ENCODE measurements at regions not wholly inside any gene's neighbourhood (a gene's known extent, or its start where the extent isn't known, plus 50 kb on each side); places are given as distances from the start of the nearest gene placed in this dataset.

- H3K9me3 Mint-ChIP-seq (ENCODE audit: unreplicated experiment) = peaks cover 7% of the 10 kb centered on the region
- no peaks in the 10 kb centered on the region for H3K4me1 ChIP-seq (ENCODE audit: insufficient read depth, low read length)
- H3K79me2 ChIP-seq (ENCODE audit: insufficient read depth, low read length) = no peaks in the 10 kb centered on the region
- no peak overlapping the region for H3K4me2 ChIP-seq (ENCODE audit: low read length)
- H3K27me3 Mint-ChIP-seq (ENCODE audit: low read depth, unreplicated experiment) = peaks cover 7% of the 10 kb centered on the region
- H4K20me1 ChIP-seq (ENCODE audit: insufficient read depth, low read length) = no peaks in the 10 kb centered on the region
- no peak overlapping the region for H2AFZ ChIP-seq (ENCODE audit: low read depth, low read length)
- TF ChIP-seq CTCF (IDR thresholded peaks at IDR 0.05; ENCODE audit: insufficient read depth, low read depth, low read length) (no peak), EZH2 (IDR thresholded peaks at IDR 0.05; ENCODE audit: insufficient read depth, low read length) (no peak)
- H3K27me3 ChIP-seq (ENCODE audit: insufficient read depth, low read length) = no peaks in the 10 kb centered on the region
- H3K4me3 Mint-ChIP-seq (ENCODE audit: unreplicated experiment) = no peak overlapping the region
- no peak overlapping the region for H3K4me3 ChIP-seq (ENCODE audit: insufficient read depth, low read depth, low read length)
- H3K27ac Mint-ChIP-seq (ENCODE audit: unreplicated experiment) = no peak overlapping the region
- FAIRE-seq (no peak), DNase-seq (ENCODE audit: low read depth) (no peak)
- no peak overlapping the region for H3K9ac ChIP-seq (ENCODE audit: low read length)
- no peaks in the 10 kb centered on the region for H3K36me3 Mint-ChIP-seq (ENCODE audit: low read depth, unreplicated experiment)
- no peaks in the 10 kb centered on the region for H3K4me1 Mint-ChIP-seq (ENCODE audit: low read depth, unreplicated experiment)
- peaks cover 3% of the 10 kb centered on the region for H3K9me3 ChIP-seq (ENCODE audit: insufficient read depth, low read depth, low read length)
- no peaks in the 10 kb centered on the region for H3K36me3 ChIP-seq (ENCODE audit: insufficient read depth, low read length)
- no peak overlapping the region for H3K27ac ChIP-seq (ENCODE audit: low read depth, low read length)
Observed at GRCh38 chr12:114592946-114593345, 91.0 kb downstream of the TBX3 start.

- Histone ChIP-seq H3K36me3 (ENCODE audit: insufficient read depth, low read length) (no peaks in the 10 kb centered on the region), H3K27ac (ENCODE audit: low read depth, low read length) (no peak overlapping the region), H3K4me1 (ENCODE audit: insufficient read depth, low read length) (no peaks in the 10 kb centered on the region), H4K20me1 (ENCODE audit: insufficient read depth, low read length) (no peaks in the 10 kb centered on the region), H2AFZ (ENCODE audit: low read depth, low read length) (no peak overlapping the region), H3K9me3 (ENCODE audit: insufficient read depth, low read depth, low read length) (peaks cover 3% of the 10 kb centered on the region), H3K79me2 (ENCODE audit: insufficient read depth, low read length) (no peaks in the 10 kb centered on the region), H3K4me2 (ENCODE audit: low read length) (no peak overlapping the region), H3K4me3 (ENCODE audit: insufficient read depth, low read depth, low read length) (no peak overlapping the region), H3K27me3 (ENCODE audit: insufficient read depth, low read length) (no peaks in the 10 kb centered on the region), H3K9ac (ENCODE audit: low read length) (no peak overlapping the region)
- no peak for DNase-seq (ENCODE audit: low read depth)
- H3K4me3 Mint-ChIP-seq (ENCODE audit: unreplicated experiment) = no peak overlapping the region
- no peak for TF ChIP-seq EZH2 (IDR thresholded peaks at IDR 0.05; ENCODE audit: insufficient read depth, low read length)
- no peak for TF ChIP-seq CTCF (IDR thresholded peaks at IDR 0.05; ENCODE audit: insufficient read depth, low read depth, low read length)
- H3K4me1 Mint-ChIP-seq (ENCODE audit: low read depth, unreplicated experiment) = no peaks in the 10 kb centered on the region
- H3K9me3 Mint-ChIP-seq (ENCODE audit: unreplicated experiment) = peaks cover 7% of the 10 kb centered on the region
- H3K27ac Mint-ChIP-seq (ENCODE audit: unreplicated experiment) = no peak overlapping the region
- H3K27me3 Mint-ChIP-seq (ENCODE audit: low read depth, unreplicated experiment) = peaks cover 9% of the 10 kb centered on the region
- no peaks in the 10 kb centered on the region for H3K36me3 Mint-ChIP-seq (ENCODE audit: low read depth, unreplicated experiment)
- FAIRE-seq = no peak
Observed at GRCh38 chr12:114588061-114588460, 95.9 kb downstream of the TBX3 start.

- no peak overlapping the region for H3K4me3 ChIP-seq (ENCODE audit: insufficient read depth, low read depth, low read length)
- H3K4me2 ChIP-seq (ENCODE audit: low read length) = no peak overlapping the region
- H2AFZ ChIP-seq (ENCODE audit: low read depth, low read length) = no peak overlapping the region
- H3K9me3 ChIP-seq (ENCODE audit: insufficient read depth, low read depth, low read length) = no peaks in the 10 kb centered on the region
- H3K27ac ChIP-seq (ENCODE audit: low read depth, low read length) = no peak overlapping the region
- no peaks in the 10 kb centered on the region for H4K20me1 ChIP-seq (ENCODE audit: insufficient read depth, low read length)
- H3K27me3 ChIP-seq (ENCODE audit: insufficient read depth, low read length) = no peaks in the 10 kb centered on the region
- no peaks in the 10 kb centered on the region for H3K4me1 Mint-ChIP-seq (ENCODE audit: low read depth, unreplicated experiment)
- no peaks in the 10 kb centered on the region for H3K36me3 ChIP-seq (ENCODE audit: insufficient read depth, low read length)
- no peaks in the 10 kb centered on the region for H3K36me3 Mint-ChIP-seq (ENCODE audit: low read depth, unreplicated experiment)
- TF ChIP-seq EZH2 (IDR thresholded peaks at IDR 0.05; ENCODE audit: insufficient read depth, low read length) (no peak), CTCF (IDR thresholded peaks at IDR 0.05; ENCODE audit: insufficient read depth, low read depth, low read length) (no peak)
- H3K9ac ChIP-seq (ENCODE audit: low read length) = no peak overlapping the region
- H3K9me3 Mint-ChIP-seq (ENCODE audit: unreplicated experiment) = peaks cover 2% of the 10 kb centered on the region
- peaks cover 12% of the 10 kb centered on the region for H3K27me3 Mint-ChIP-seq (ENCODE audit: low read depth, unreplicated experiment)
- no peak overlapping the region for H3K27ac Mint-ChIP-seq (ENCODE audit: unreplicated experiment)
- H3K4me1 ChIP-seq (ENCODE audit: insufficient read depth, low read length) = no peaks in the 10 kb centered on the region
- DNase-seq (ENCODE audit: low read depth) = no peak
- H3K79me2 ChIP-seq (ENCODE audit: insufficient read depth, low read length) = no peaks in the 10 kb centered on the region
- FAIRE-seq = no peak
- no peak overlapping the region for H3K4me3 Mint-ChIP-seq (ENCODE audit: unreplicated experiment)
Observed at GRCh38 chr12:114580306-114580705, 103.7 kb downstream of the TBX3 start.

Measured in astrocyte (in vitro differentiated cells and primary cell).